ENCODE measurements at regions not wholly inside any gene's neighbourhood (a gene's known extent, or its start where the extent isn't known, plus 50 kb on each side); places are given as distances from the start of the nearest gene placed in this dataset.

GRCh38 chr11:91854780-91855179 is 369.8 kb upstream of the FAT3 start:
- TF ChIP-seq CTCF (IDR thresholded peaks at IDR 0.05; ENCODE audit: control insufficient read depth, extremely low read depth, insufficient read depth): no peak
- H3K4me3 ChIP-seq (ENCODE audit: low read depth, low read length): no peak overlapping the region
- no peak for DNase-seq (ENCODE audit: low read depth)

- TF ChIP-seq CTCF (IDR thresholded peaks at IDR 0.05; ENCODE audit: control insufficient read depth, extremely low read depth, insufficient read depth): no peak
- no peak for DNase-seq (ENCODE audit: low read depth)
- H3K4me3 ChIP-seq (ENCODE audit: low read depth, low read length): no peak overlapping the region
These were observed 370.4 kb upstream of the FAT3 start for GRCh38 chr11:91854171-91854570.

GRCh38 chr11:91851908-91852307 is 372.7 kb upstream of the FAT3 start:
- H3K4me3 ChIP-seq (ENCODE audit: low read depth, low read length): no peak overlapping the region
- no peak for TF ChIP-seq CTCF (IDR thresholded peaks at IDR 0.05; ENCODE audit: control insufficient read depth, extremely low read depth, insufficient read depth)

GRCh38 chr11:91850533-91851275 is 373.9 kb upstream of the FAT3 start:
- H3K4me3 ChIP-seq (ENCODE audit: low read depth, low read length): no peak overlapping the region
- DNase-seq (ENCODE audit: low read depth): no peak
- no peak for TF ChIP-seq CTCF (IDR thresholded peaks at IDR 0.05; ENCODE audit: control insufficient read depth, extremely low read depth, insufficient read depth)

More at GRCh38 chr11:91851908-91852307, 372.7 kb upstream of the FAT3 start:
- no peak for DNase-seq (ENCODE audit: low read depth)

GRCh38 chr11:91850021-91850420 is 374.6 kb upstream of the FAT3 start:
- no peak for DNase-seq (ENCODE audit: low read depth)
- no peak overlapping the region for H3K4me3 ChIP-seq (ENCODE audit: low read depth, low read length)
- TF ChIP-seq CTCF (IDR thresholded peaks at IDR 0.05; ENCODE audit: control insufficient read depth, extremely low read depth, insufficient read depth): no peak

- DNase-seq (ENCODE audit: low read depth): peak; percentile 3
- H3K4me3 ChIP-seq (ENCODE audit: low read depth, low read length): no peak overlapping the region
- TF ChIP-seq CTCF (IDR thresholded peaks at IDR 0.05; ENCODE audit: control insufficient read depth, extremely low read depth, insufficient read depth): no peak
These were observed 378.0 kb upstream of the FAT3 start for GRCh38 chr11:91846649-91847048.

- no peak overlapping the region for H3K4me3 ChIP-seq (ENCODE audit: low read depth, low read length)
- TF ChIP-seq CTCF (IDR thresholded peaks at IDR 0.05; ENCODE audit: control insufficient read depth, extremely low read depth, insufficient read depth): no peak
- DNase-seq (ENCODE audit: low read depth): no peak
These were observed 378.6 kb upstream of the FAT3 start for GRCh38 chr11:91846002-91846401.

Measured in LNCaP clone FGC (cell line).